WERI-Rb-1 (cell line): ENCODE measurements at regions not wholly inside any gene's neighbourhood (a gene's known extent, or its start where the extent isn't known, plus 50 kb on each side); places are given as distances from the start of the nearest gene placed in this dataset.

Source experiments
- DNase-seq: peaks from one replicate; pipeline ENCODE4 v3.0.0-alpha.2; 2020
- H3K27ac ChIP-seq: fragments of 250-450 bp; sonication (Bioruptor Pico); 2 replicates; pipeline ENCODE4 v1.5.1; 2020; ENCODE audit warnings: mild to moderate bottlenecking, moderate library complexity
- H3K27me3 ChIP-seq: fragments of 250-450 bp; sonication (Bioruptor Pico); 2 replicates; pipeline ENCODE4 v1.5.1; 2021; ENCODE audit warnings: mild to moderate bottlenecking, low read depth, moderate library complexity; ENCODE audit not compliant: insufficient read depth, severe bottlenecking
- H3K36me3 ChIP-seq: fragments of 250-450 bp; sonication (Bioruptor Pico); 2 replicates; pipeline ENCODE4 v1.5.1; 2020; ENCODE audit warnings: mild to moderate bottlenecking, moderate library complexity
- H3K4me3 ChIP-seq: 2 replicates; pipeline ENCODE4 v1.5.1; 2011; ENCODE audit warnings: low read depth, mild to moderate bottlenecking, control low read depth, low read length
- H3K9me3 ChIP-seq: fragments of 250-450 bp; sonication (Bioruptor Pico); 2 replicates; pipeline ENCODE4 v1.5.1; 2021; ENCODE audit warnings: mild to moderate bottlenecking, moderate library complexity; ENCODE audit not compliant: severe bottlenecking
- TF ChIP-seq, protein P1 (sequence below): IDR thresholded peaks from 2 replicates; pipeline ENCODE4 v1.5.1; 2011; ENCODE audit warnings: low read depth, mild to moderate bottlenecking, control low read depth, inconsistent platforms, low read length

DNA sequence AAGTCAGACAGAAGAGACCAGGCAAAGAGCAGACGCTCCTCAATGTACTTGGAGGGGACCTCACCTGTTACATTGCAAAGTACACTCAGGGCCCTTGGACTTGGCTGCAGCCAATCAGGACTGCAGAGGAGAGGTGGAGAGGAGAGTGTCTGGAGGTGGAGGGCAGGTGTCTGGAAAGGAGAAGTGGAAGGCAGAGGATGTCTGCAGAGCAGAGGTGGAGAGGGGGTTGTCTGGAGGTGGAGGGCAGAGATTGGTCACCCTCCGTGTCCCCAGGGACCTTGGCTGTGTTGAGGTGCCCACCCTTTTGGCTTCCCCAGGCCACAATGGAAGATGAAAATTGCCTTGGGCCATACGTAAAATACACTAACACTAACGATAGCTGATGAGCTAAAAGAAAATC is 241.3 kb upstream of the IRX2 start:
- Histone ChIP-seq H3K9me3 (peaks cover 4% of the 10 kb centered on the region), H3K4me3 (no peak overlapping the region), H3K27ac (no peak overlapping the region), H3K27me3 (peaks cover 82% of the 10 kb centered on the region), H3K36me3 (no peaks in the 10 kb centered on the region)
- TF ChIP-seq, protein P1, sequence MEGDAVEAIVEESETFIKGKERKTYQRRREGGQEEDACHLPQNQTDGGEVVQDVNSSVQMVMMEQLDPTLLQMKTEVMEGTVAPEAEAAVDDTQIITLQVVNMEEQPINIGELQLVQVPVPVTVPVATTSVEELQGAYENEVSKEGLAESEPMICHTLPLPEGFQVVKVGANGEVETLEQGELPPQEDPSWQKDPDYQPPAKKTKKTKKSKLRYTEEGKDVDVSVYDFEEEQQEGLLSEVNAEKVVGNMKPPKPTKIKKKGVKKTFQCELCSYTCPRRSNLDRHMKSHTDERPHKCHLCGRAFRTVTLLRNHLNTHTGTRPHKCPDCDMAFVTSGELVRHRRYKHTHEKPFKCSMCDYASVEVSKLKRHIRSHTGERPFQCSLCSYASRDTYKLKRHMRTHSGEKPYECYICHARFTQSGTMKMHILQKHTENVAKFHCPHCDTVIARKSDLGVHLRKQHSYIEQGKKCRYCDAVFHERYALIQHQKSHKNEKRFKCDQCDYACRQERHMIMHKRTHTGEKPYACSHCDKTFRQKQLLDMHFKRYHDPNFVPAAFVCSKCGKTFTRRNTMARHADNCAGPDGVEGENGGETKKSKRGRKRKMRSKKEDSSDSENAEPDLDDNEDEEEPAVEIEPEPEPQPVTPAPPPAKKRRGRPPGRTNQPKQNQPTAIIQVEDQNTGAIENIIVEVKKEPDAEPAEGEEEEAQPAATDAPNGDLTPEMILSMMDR = no peak
- no peak for DNase-seq

DNA sequence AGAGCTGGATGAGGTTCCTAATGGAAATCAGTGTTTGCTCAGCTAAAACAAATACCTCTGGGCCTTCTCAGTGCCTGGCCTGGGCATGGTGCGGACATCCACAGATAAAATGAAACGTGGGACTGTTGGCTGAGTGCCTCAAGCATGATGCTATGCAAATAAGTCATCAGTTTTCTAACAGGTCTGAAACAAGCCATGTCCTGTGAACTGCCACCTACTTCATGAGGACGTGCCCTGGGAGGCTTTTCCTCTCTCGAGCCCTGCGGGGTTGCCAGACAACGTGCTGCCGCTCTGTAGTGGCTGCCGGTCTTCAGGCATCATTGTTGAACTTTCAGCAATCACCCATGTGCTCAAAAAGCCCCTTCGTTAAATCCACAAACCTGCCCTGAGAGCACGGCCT is 240.4 kb upstream of the IRX2 start:
- Histone ChIP-seq H3K4me3 (no peak overlapping the region), H3K27ac (no peak overlapping the region), H3K36me3 (no peaks in the 10 kb centered on the region), H3K9me3 (peaks cover 4% of the 10 kb centered on the region), H3K27me3 (peaks cover 80% of the 10 kb centered on the region)
- TF ChIP-seq, protein P1 = no peak
- no peak for DNase-seq

DNA sequence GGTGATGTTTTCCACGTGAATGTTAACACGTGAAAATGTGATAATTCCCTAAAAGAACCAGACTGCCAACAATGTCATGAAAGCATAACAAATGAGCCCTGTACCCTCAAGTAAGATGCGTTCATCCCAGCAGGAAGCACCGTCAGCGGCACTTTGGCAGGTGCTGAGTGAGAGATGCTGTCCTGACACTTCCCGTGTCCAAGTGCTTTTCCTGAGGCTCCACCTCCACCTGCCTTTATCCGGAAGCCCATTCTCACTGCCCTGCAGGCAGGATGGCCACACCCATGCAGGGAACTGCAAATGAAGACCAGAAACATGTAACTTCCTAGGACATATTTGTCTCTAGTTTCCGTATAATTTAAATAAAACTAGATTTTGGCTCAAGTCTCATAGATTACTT is 238.0 kb upstream of the IRX2 start:
- DNase-seq = no peak
- H3K4me3 ChIP-seq = no peak overlapping the region
- peaks cover 76% of the 10 kb centered on the region for H3K27me3 ChIP-seq
- H3K27ac ChIP-seq = no peak overlapping the region
- TF ChIP-seq, protein P1 = no peak
- no peaks in the 10 kb centered on the region for H3K9me3 ChIP-seq
- no peaks in the 10 kb centered on the region for H3K36me3 ChIP-seq

DNA sequence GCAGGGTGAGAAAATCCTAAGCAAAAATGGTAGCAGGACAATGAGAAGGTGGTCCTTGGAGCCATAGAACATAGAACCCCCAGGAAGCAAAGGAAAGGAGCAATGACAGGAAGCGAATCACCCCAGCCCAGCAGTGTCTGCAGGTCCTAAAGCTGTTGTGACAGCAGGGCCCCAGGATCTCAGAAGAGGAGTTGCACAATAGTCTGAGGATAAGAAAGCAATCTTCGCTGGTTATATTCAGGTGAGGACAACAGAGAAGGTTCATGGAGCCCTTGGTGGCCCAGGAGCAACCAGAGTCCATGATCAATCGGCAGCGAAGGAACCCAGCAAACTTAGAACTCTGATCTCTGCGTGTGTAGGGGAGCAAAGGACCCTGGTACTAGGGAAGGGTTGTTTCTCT is 234.8 kb upstream of the IRX2 start:
- Histone ChIP-seq H3K4me3 (no peak overlapping the region), H3K36me3 (no peaks in the 10 kb centered on the region), H3K27me3 (peaks cover 83% of the 10 kb centered on the region), H3K9me3 (peaks cover 8% of the 10 kb centered on the region), H3K27ac (no peak overlapping the region)
- DNase-seq = no peak
- TF ChIP-seq, protein P1 = no peak

DNA sequence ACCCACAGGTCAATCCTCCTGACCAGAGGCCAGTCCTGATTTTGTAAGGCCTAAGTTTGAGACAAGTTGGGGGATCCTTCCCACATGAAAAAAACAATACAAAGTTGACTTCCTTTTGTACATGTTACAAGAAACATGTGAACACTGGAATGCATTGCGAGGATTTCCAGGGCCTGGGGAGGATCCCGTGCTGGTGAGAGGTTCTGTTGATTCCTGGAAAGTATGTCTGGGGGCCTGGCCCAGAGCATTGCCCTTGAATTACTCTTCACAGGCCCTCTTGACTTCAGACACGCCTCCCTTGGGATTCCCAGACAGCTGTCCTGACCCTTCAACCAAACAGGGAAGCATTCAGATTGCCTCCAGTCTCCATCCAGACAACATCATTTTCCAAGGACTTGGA is 234.2 kb upstream of the IRX2 start:
- TF ChIP-seq, protein P1 = no peak
- H3K36me3 ChIP-seq = no peaks in the 10 kb centered on the region
- DNase-seq = no peak
- no peak overlapping the region for H3K4me3 ChIP-seq
- peaks cover 85% of the 10 kb centered on the region for H3K27me3 ChIP-seq
- no peak overlapping the region for H3K27ac ChIP-seq
- H3K9me3 ChIP-seq = peaks cover 8% of the 10 kb centered on the region

DNA sequence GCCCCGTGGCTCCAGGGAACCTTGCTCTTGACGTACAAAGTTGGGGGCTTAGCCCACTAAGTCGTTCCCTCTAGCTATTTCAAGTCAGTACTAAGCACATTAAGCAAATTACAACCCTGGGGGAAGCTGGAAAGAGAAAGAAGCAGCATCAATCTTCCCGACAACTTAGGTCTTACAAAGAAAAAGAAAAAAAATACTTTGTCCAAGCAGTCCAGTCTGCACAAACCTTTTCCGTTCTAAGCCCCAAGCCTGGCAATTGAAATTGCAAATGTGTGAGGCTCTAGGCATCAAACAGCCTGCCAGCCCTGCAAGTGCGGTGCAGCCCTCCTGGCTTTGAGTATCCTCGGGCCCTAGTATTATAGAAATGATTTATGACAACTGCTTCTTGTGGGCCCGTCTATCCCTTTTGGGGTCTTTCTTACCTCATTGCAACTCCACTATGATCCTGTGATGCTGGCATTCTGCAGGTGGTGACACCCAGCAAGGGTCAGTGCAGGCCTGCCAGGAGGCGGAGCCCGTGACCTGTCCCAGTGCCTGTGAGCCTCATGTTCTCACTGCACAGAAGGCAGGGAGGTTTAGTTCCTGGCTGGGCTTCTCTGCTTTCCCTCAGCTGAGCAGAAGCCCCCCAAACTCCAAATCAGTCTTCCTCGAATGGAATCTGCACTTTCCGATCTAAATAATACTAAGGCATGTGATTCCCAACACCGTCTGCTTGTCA is 232.3 kb upstream of the IRX2 start:
- no peak for DNase-seq
- no peaks in the 10 kb centered on the region for H3K36me3 ChIP-seq
- peaks cover 84% of the 10 kb centered on the region for H3K27me3 ChIP-seq
- no peak overlapping the region for H3K27ac ChIP-seq
- H3K4me3 ChIP-seq = no peak overlapping the region
- peaks cover 8% of the 10 kb centered on the region for H3K9me3 ChIP-seq
- TF ChIP-seq, protein P1 = no peak
